ENCODE measurements at regions not wholly inside any gene's neighbourhood (a gene's known extent, or its start where the extent isn't known, plus 50 kb on each side); places are given as distances from the start of the nearest gene placed in this dataset.

- TF ChIP-seq TFCP2L1 (CRISPR knock-in tag; IDR thresholded peaks at IDR 0.05) (no peak), RFX5 (IDR thresholded peaks at IDR 0.05) (no peak)
- TF ChIP-seq, protein P1, sequence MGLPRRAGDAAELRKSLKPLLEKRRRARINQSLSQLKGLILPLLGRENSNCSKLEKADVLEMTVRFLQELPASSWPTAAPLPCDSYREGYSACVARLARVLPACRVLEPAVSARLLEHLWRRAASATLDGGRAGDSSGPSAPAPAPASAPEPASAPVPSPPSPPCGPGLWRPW (IDR thresholded peaks at IDR 0.05): no peak
These were observed 130.2 kb upstream of the MID1 start (continued) for GRCh38 chrX:10750581-10750980.

- no peak for DNase-seq (ENCODE audit: low read depth in 1 of 2, low spot score in 1 of 2)
- Histone ChIP-seq H3K4me1 (peaks cover 35% of the 10 kb centered on the region), H3K27ac (no peak overlapping the region), H3K4me3 (no peak overlapping the region), H3K4me2 (no peak overlapping the region), H3K9me3 (no peaks in the 10 kb centered on the region)
- no peak for FAIRE-seq
- TF ChIP-seq RFX5 (IDR thresholded peaks at IDR 0.05) (no peak), ATOH8 (CRISPR knock-in tag; IDR thresholded peaks at IDR 0.05; ENCODE audit: low read depth) (no peak), MAX (IDR thresholded peaks at IDR 0.05) (no peak), HOXB13 (CRISPR knock-in tag; IDR thresholded peaks at IDR 0.05; ENCODE audit: low read depth) (no peak), PHF8 (IDR thresholded peaks at IDR 0.05; ENCODE audit: borderline replicate concordance, low read depth) (no peak), EHMT2 (IDR thresholded peaks at IDR 0.05; ENCODE audit: low read depth) (no peak), POLR2A (IDR thresholded peaks at IDR 0.05; ENCODE audit: low read length) (no peak), RCOR1 (IDR thresholded peaks at IDR 0.05; ENCODE audit: low read depth, low read length) (no peak)
- TF ChIP-seq, protein P2, sequence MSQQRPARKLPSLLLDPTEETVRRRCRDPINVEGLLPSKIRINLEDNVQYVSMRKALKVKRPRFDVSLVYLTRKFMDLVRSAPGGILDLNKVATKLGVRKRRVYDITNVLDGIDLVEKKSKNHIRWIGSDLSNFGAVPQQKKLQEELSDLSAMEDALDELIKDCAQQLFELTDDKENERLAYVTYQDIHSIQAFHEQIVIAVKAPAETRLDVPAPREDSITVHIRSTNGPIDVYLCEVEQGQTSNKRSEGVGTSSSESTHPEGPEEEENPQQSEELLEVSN (IDR thresholded peaks at IDR 0.05; ENCODE audit: borderline replicate concordance, low read depth): no peak
- CTCF ChIA-PET: no interaction called here
- ATAC-seq: no peak
- WGBS (ENCODE audit: missing lambda C conversion rate): 92% methylated on average over 3 of the region's 3 CpGs
- POLR2A ChIA-PET: no interaction called here
These were observed 132.7 kb upstream of the MID1 start for GRCh38 chrX:10753116-10753515.

- peaks cover 35% of the 10 kb centered on the region for H3K4me1 ChIP-seq
- DNase-seq (ENCODE audit: low read depth in 1 of 2, low spot score in 1 of 2) (no peak), ATAC-seq (no peak), FAIRE-seq (peak; percentile 13)
- CTCF ChIA-PET: no interaction called here
- TF ChIP-seq HOXB13 (CRISPR knock-in tag; IDR thresholded peaks at IDR 0.05; ENCODE audit: low read depth) (no peak), FOSL2 (IDR thresholded peaks at IDR 0.05) (no peak), FOSL2 (CRISPR knock-in tag; IDR thresholded peaks at IDR 0.05) (no peak), ZNF302 (CRISPR knock-in tag; IDR thresholded peaks at IDR 0.05) (no peak), BCL3 (IDR thresholded peaks at IDR 0.05) (no peak), NPAS2 (CRISPR knock-in tag; IDR thresholded peaks at IDR 0.05; ENCODE audit: borderline replicate concordance) (no peak), CEBPB (IDR thresholded peaks at IDR 0.05) (no peak), RARB (CRISPR knock-in tag; IDR thresholded peaks at IDR 0.05) (no peak)
- TF ChIP-seq, protein P2 (IDR thresholded peaks at IDR 0.05; ENCODE audit: borderline replicate concordance, low read depth): no peak
- POLR2A ChIA-PET: no interaction called here
- no peaks in the 10 kb centered on the region for H3K9me3 ChIP-seq
- peak overlapping the region; percentile 74; the same call in 2 of the 3 replicates for H3K4me2 ChIP-seq
- no peak overlapping the region for H3K4me3 ChIP-seq
- 89% methylated on average over 6 of the region's 6 CpGs for WGBS (ENCODE audit: missing lambda C conversion rate)
- H3K27ac ChIP-seq: peak overlapping the region in 1 of 2 experiments; percentile 69; a peak in 2 of 6 replicates
These were observed 134.1 kb upstream of the MID1 start for GRCh38 chrX:10754445-10754844.
